ENCODE measurements at regions not wholly inside any gene's neighbourhood (a gene's known extent, or its start where the extent isn't known, plus 50 kb on each side); places are given as distances from the start of the nearest gene placed in this dataset.
A peak's percentile ranks its signal among the peaks of the same experiment; 100 is the strongest.
"Not testable (repeated sequence)": the region's sequence is repeated elsewhere in the genome, so short reads cannot be mapped to it uniquely, and the experiment has no call there.

DNA sequence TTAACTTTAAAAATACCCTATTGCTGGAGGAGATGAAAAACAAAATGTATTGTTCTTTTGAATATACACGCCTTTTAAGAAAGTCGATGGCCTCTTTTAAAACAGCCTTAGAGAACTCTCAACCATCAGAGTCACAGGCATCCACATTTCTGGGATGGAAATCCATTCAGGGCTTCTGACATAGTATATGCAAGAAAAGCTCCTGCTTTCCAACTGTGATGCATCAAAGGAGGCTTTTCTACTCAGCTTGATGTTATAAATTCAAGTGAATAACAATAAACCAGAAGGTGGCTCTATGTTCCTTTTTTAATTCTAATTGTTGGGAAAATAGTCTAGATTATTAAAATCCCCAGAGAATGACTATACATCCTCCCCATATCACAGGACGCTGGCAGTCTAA is 398.8 kb upstream of the CXADR start:
- no peak for DNase-seq

DNA sequence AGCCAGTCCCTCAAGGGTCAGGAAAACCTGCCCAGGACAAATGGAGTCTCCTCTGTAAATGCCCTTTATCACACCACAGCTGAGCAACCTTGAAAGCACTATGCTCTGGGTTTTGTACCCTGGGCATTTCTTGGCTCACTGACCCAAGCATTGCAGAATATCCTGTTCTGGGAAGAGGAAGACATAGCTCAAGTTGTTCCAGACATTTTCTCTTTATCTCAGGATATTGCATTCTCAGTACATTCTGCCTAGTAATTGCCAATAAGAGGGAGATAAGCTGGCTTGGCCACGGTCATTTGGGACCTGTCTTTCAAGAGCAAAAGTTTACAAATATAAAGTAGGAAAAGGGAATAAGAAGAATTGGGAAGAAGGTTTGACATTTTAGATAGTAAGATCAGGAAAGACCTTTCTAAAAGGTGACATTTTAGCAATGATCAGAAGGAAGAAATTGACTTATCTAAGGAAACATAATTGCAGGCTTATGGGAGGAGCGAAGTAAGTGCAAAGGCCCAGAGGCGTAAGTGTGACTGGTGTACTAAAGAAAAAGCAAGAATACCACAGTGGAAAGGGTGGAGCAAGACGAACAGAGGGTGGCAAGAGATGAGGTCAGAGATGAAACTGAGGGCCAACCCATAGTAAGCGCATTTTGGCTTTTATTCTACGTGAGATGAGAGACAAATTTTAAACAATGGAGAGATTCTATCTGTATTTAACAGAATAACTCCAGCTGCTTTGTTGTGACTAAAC is 394.0 kb upstream of the CXADR start:
- DNase-seq = no peak

DNA sequence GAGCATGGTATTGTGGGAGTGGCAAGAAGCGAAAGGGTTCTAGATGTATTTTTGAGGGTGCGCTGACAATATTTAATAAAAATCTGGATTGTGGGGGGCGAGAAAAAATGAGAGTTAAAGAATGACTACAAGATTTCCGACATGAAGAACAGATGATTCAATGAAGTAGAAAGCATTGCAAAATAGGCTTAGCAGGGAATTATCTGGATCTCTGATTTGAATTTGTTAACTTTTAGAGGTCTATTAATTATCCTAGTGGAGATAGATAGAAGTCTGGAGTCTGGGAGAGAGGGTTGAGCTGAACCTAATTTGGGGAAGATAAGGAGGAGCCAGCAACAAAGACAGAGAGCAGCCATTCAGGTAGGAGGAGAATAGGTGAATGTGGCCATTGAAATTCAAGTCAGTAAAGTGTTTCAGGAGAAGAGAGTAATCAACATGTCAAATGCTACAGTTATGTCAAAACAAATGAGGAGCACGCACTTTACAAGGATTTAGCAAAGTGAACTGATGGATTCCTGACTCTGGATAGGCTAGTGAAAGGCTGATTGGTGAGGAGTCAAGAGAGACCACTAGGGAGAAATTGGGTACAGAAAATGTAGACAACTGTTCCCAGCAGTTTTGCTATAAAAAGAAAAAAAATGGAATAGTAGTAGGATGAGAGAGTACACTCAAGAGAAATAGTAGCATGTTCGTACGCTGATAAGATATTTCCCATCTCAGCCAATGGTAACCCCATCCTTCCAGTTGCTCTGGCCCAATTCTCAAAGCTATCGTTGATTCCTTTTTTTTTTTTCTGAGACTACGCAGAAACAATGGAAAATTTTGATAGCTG is 393.2 kb upstream of the CXADR start:
- no peak for DNase-seq

DNA sequence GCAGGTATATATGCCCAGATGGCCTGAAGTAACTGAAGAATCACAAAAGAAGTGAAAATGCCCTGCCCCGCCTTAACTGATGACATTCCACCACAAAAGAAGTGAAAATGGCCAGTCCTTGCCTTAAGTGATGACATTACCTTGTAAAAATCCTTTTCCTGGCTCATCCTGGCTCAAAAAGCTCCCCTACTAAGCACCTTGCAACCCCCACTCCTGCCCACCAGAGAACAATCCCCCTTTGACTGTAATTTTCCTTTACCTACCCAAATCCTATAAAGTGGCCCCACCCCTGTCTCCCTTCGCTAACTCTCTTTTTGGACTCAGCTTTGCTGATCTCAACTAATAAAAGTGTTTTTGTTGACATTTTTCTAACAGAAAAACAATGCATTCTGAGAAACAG is 385.4 kb upstream of the CXADR start:
- DNase-seq = not testable (repeated sequence)

DNA sequence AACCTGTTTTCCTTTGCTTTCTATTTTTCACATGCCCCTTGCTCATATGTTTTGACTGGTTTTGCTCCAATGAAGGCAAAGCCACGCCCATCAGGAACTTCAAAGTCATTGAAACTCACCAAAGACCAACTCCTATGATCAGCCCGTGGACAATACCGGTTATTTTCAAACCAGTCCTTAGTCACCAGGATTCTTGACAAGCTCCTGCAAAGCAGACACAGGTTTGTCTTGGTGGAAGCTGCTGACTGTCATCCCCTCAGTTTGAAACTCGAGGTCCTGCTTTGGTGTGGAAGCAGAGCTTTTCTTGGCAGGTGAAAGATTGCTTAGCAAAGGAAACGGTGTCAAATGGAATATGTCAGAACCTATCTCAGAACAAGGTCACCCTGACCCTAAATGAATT is 384.7 kb upstream of the CXADR start:
- DNase-seq = no peak

DNA sequence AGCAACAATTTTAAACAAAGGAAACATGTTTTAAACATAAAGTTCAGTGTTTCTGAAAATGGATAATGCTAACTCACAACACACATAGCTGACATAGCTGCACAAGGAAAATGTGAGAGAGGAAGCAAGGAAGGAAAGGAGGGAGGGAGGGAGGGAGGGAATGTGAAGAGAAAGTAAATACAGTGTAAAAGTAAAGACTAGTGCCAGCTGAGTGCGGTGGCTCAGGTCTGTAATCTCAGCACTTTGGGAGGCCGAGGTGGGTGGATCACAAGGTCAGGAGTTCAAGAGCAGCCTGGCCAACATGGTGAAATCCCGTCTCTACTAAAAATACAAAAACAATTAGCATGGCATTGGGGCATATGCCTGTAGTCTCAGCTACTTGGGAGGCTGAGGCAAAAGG is 373.7 kb upstream of the CXADR start:
- not testable (repeated sequence) for DNase-seq

DNA sequence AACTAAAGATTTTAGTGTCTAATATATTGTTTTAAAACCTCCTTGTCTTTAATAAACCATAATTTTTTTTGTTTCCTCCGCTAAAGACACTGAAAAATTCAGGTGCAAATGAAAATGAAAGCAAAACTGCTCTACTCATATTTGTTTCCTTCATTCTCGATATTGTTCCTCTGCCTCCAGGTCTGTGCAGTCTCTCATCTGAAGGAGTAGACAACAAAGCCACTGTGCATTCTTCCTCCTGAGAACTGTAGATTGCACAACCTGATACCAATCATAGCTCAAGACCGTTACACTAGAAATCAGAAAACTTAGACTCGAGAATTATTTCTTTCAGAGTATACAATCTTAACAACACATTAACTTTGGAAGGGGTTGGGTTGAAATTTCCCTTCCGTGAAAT is 373.1 kb upstream of the CXADR start:
- DNase-seq = no peak

DNA sequence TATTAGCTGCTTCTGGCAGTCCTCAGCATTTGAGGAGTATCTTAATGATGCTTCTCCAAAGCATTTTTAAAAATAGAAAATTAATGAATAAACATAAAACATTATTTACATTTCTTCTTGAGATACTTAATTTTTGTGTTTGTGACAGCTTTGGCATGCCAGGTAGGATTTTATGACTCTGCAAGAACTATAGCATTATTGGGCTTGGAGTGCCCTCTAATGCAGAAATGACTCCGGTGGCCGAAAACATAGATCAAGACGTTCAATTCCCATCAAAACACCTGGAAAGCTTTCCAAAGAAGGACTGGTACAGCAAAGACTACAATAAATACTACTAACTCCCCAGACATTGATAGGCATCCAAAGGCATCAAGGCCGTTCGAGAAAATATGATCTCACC is 366.4 kb upstream of the CXADR start:
- DNase-seq = peak; percentile 14

DNA sequence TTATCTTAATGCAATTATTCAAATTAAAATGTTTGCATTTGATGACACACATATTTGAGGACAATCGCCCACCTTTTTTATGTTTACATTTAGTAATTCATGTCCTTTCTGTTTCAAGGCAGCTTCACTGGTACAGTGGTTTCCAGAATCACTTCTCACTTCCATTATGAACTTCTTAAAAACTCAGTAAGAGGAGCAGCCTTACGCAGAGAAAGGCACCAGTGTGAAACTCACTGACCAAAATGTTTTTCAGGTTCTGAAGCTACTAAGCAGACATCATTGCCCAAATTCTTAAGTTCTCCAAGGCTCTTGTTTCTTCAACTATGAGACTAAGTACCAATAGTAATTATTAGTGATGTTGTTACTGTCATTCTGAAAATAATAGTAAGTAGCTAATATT is 353.1 kb upstream of the CXADR start:
- no peak for DNase-seq

DNA sequence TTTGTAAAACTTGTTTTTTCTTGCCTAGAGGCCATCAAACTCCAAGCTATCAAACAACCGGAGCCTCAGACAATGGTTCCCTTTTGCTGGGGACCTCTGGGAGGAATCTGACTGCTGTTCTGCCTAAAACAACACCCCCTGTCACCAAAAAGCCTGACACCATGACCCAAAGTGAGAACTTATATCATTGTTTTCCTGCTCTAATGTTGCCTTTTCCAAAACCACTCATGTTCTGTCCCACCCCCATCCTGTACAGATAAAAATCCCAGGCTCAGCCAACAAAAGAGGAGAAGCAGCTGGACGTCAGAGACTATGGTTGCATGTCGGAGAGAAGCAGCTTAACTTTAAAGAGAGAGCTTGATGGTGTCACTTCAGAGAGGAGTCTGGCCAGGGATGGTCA is 327.2 kb upstream of the CXADR start:
- DNase-seq = no peak

DNA sequence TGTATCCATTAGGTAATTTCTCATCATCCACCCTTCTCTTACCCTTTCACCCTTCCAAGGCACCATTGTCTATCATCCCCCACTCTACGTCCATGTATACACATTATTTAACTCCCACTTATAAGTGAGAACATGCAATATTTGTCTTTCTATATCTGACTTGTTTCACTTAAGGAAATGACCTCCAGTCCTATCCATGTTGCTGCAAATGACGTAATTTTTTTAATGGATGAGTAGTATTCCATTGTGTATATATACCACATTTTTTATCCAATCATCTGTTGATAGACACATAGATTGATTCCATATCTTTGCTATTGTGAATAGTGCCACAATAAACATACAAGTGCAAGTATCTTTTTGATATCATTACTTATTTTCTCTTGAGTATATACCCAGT is 322.9 kb upstream of the CXADR start:
- no peak for DNase-seq

DNA sequence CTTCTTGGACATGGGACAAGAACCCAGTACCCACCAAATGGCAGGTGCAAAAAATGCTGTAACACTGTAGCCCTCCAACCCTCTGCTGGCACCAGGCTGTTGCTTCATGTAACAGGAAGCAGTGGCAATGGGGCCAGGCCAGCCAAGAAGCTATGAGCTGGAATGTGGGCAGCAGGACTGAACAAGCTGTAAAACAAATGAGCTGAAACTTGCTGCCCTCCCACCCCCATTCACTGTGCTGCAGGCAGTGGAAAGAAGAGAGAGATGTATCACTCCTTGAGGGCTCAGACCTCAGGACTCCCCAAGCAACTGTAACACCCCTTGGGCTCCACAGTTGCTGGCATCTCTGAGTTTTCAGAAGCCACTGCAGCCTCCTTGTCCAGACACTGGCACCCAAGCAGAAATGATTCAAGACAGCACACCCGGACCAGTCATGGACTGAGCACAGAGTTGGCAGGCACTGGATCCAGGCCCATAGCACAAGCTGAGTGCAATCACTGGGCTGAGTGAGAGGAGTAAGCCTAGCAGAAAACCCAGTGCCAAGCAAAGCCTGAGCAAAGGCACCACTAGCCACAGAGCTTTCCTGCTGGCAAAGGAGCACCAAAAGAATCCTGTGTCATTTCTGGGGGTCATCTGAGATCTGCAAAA is 321.4 kb upstream of the CXADR start:
- DNase-seq = no peak

DNA sequence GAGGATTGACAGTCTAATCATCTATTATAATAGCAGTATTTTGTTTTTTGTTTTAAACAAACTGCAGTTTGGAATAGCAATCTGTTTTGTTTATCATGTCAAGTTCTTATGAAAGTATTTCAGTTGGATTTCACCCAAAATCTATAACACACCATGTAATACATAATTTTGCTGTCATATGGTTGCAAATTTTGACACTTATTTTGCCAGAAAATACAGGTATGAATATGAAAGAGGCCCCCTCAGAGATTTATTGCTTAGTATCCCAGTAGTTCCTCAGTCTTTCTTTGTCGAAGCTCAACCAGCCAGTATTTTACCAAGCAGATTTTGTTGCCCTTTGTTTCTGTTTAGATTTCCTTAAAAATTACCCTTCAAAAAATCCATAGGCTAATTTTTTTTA is 317.5 kb upstream of the CXADR start:
- no peak for DNase-seq

DNA sequence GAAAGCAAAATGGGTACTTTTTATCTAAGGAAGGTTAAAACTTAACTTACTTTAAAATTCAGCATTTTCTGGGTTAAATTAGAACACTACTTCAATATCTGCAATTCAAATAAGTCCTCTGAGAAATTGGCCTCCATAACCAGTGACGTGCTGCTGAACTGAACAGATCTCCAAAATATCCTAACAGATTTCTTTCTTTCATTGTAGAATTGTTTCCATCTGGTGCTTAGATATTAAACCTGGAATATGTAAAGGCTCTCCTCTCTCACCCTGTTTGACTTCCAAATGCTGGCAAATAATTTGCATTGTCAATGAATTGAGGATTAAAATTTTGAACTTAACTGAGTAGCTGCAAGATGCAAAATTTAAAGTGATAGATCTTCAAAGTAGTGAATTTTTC is 316.9 kb upstream of the CXADR start:
- no peak for DNase-seq

DNA sequence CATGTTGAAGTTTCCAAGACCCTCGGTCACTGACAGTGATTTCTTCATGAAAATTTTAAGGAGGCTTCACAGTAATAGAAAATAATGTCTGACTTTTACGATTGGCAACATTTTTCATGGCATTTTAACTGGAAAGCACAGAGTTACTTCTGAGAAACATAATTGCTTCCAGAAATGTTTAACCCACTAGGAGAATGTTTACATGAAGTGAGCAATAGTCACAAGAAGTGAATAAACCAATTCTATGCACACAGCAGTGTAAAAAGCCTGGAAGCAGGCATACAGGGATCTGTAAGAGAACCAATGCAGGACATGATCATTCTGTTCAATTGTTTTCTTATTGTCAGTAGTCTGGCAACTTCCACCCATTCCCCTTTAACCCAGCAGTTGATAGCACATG is 316.2 kb upstream of the CXADR start:
- no peak for DNase-seq

DNA sequence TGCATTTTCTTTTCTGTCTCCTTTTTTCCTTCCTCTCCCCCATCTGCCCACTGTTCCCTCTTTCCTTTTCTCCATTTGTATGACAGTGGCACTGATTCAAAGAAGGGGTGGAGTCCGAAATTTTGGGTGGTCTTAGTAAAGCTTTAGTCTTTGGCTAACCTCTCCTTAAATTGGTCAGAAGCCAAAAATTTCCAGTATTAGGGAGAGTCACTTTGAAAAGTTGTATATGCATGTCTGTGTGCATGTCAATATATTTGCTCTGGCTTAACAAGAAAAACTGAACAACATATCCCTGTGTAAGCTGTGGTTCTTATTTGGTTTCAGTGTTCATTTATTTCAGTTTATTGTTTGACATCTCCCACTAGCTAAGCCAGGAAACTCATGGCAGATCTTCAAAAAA is 314.8 kb upstream of the CXADR start:
- DNase-seq = no peak

DNA sequence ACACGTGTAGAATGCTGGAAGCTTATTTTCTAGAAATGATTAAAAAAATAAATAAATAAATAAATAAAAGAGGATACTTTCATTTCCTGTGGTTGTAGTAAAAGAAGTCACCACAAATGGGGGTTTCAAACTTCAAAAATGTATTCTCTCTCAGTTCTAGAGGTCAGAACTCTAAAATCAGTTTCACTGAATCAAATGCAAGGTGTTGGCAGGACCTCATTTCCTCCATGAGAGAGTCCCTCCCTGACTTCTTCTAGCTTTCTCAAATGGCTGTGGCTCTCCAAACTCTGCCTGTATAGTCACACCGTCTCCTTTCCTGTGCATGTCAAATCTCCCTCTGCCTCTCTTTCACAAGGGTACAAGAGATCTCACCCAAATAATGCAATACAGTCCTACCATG is 312.6 kb upstream of the CXADR start:
- no peak for DNase-seq

DNA sequence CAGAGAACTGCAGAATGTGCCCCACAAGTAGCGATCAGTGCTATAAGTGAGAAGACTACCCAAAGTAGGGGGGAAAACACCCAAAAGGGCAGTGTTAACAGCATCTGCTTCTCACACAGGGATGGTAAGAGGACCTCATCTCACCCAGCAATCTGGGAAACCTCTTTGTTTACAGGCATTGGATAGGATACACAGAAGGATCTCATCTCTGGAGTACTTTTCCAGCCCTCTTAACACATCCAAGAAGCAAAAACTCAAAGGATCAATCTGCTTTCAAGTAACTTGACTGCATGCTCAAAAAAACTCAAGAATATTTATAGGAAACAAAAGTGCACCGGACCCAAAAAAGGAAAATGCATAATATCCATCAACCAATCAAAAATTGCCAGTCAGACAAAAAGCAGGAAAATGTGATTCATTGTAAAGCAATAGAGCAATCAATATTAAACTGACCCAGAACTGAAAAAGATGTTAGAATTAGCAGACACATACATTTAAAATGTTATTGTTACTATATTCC is 311.0 kb upstream of the CXADR start:
- DNase-seq = no peak

DNA sequence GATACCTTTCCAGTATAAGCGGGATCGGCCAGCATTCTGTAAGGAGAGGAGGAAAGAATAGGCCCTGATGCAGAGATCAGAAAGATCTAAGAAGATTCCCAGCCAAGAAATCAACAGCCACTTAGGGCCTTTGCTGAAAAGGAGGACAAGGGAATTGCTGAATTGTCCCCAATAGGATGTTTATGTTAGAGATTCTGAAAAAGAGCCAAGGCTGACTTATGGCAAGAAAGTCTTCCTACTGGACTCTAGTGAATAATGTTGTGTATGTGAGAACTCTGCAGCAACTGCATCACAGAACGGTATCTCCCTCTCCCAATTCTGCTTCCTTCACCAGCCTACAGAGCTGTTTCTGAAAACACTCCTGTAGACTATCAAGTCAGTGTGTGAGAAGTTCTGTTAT is 298.0 kb upstream of the CXADR start:
- no peak for DNase-seq

DNA sequence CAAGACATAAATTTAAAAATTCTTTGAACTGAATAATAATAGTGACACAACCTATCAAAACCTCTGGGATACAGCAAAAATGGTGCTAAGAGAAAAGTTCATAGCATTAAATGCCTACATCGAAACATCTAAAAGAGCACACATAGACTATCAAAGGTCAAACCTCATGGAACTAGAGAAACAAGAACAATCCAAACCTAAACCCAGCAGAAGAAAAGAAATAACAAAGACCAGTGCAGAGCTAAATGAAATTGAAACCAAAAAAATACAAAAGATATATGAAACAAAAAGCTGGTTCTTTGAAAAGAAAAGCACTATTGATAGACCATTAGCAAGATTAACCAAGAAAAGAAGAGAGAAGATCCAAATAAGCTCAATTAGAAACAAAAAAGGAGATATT is 293.8 kb upstream of the CXADR start:
- not testable (repeated sequence) for DNase-seq

DNA sequence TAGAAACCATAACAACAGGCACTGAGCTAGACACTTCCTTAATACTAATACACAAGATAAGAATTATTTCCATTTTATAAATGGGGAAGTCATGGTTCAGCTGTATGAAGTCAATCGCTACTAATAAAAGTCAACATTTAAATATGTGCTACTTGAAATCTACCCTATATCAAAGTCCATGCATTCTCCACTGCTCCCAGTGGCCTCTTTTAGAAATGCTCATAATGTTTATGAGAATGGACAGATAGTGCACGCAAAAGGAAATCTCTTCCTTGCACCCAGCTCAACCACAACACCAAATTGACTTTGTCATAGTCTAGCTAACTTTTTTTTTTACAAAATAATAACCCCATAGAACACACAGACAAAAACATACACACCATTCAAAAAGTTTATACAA is 281.7 kb upstream of the CXADR start:
- DNase-seq = no peak

DNA sequence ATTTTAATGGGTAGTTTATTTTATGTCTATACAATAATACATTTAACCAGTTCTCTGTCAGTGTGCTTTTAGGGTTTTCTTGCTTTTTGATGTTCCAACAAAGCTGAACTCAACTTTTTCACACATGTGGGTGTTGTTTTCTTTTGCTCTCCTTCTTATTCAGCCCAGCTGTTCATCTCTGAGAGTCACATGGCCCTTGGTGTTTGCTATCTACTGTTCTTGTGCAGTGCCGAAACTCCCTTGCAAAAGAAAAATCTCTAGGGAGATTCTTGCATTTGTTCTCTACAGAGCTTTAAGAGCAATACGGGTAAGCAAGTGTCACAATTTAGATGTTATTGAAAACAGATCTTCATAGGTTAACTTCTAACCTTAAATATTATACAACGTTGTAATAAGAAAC is 281.1 kb upstream of the CXADR start:
- DNase-seq = no peak

DNA sequence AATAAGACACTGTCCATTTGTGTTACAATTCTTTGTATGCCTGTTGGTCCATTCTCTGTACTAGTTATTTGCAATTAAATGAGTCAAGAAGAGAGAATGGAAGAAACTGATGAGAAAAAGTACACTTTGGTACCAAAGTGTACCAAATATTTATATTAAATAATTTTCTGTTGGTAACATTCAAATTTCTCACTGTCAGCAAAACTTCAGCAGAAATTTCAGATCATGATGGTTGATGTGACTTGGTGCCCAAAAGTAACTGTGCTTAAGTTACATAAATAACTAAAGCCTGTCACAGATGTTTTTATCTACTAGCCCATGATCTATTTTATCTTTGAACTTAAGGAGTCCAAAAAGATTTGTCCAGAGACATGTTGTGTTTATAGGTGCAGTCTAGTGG is 274.4 kb upstream of the CXADR start:
- no peak for DNase-seq

DNA sequence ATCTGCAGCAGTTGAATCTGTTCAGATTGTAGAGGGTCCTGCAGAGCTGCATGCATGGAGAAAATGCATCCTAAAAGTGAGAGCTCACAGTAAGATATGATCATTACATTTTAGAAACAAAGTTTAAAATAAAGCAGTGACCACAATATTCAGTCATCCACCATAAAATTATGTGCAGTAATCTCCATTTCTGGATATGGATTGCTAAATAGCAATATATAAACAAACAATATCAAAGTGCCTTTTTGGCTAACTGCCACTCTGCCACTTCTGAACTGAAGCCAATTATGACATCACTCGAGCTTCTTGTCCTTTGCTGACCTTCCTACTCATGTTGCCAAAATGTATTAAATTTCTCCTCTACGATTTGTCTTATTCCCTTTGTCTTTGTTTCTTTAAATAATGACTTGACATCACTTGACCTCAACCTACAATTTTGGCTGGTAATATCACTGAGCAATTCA is 262.0 kb upstream of the CXADR start:
- DNase-seq = peak; percentile 96

Data from NCI-H1105 treated with DMSO at 0.1 percent for 48 hours (cell line).